Stomach (tissue), 8 donors: ENCODE measurements at regions not wholly inside any gene's neighbourhood (a gene's known extent, or its start where the extent isn't known, plus 50 kb on each side); places are given as distances from the start of the nearest gene placed in this dataset.
A peak's percentile ranks its signal among the peaks of the same experiment; 100 is the strongest.

ENCODE experiments used
- DNase-seq, 2 donors: peaks; one replicate each; pipeline versions ENCODE4 v3.0.0 to v3.0.0-alpha.2; 2013 to 2019
- H3K27ac ChIP-seq, 5 donors: fragments of 200-600 bp in 4 of 5; sonication (generic) in 4 of 5; one replicate each; pipeline ENCODE4 v1.5.1; 2013 to 2019; ENCODE audit warnings: mild to moderate bottlenecking in 1 of 5, moderate library complexity in 1 of 5
- H3K27me3 ChIP-seq, 3 donors: fragments of 200-600 bp; sonication (generic); one replicate each; pipeline ENCODE4 v1.5.1; 2017 to 2019; ENCODE audit warnings: mixed run types in 1 of 3
- H3K36me3 ChIP-seq, 4 donors: fragments of 200-600 bp; sonication (generic); 1 replicate in 3 of 4; 2 replicates in 1 of 4; pipeline ENCODE4 v1.5.1; 2016 to 2019
- H3K4me1 ChIP-seq, 4 donors: fragments of 200-600 bp; sonication (generic); one replicate each; pipeline ENCODE4 v1.5.1; 2016 to 2019
- H3K4me3 ChIP-seq, 4 donors: fragments of 200-600 bp; sonication (generic) in 3 of 4; one replicate each; pipeline ENCODE4 v1.5.1; 2016 to 2019; ENCODE audit warnings: mild to moderate bottlenecking in 1 of 4
- H3K9me3 ChIP-seq, 4 donors: fragments of 200-600 bp; sonication (generic); one replicate each; pipeline ENCODE4 v1.5.1; 2016 to 2019
- CTCF ChIP-seq, 7 experiments: fragments of 450-650 bp in 4 of 7; fragments of 200-600 bp in 3 of 7; sonication (generic) in 3 of 7; IDR thresholded peaks; one replicate each; pipeline ENCODE4 v1.5.1; 2016 to 2019; ENCODE audit warnings: antibody characterized with exemption in 7 of 7, control low read depth in 2 of 7, mild to moderate bottlenecking in 1 of 7
- EP300 ChIP-seq: sonication (generic); formaldehyde crosslinking; IDR thresholded peaks from one replicate; pipeline ENCODE4 v1.6.1; 2017; ENCODE audit warnings: antibody characterized with exemption
- POLR2A ChIP-seq, 4 donors: fragments of 450-650 bp; IDR thresholded peaks; one replicate each; pipeline ENCODE4 v1.6.1; 2016; ENCODE audit warnings: antibody characterized with exemption in 4 of 4, control low read depth in 2 of 4, mild to moderate bottlenecking in 1 of 4, moderate library complexity in 1 of 4
- POLR2AphosphoS5 ChIP-seq, 3 donors: sonication (generic); formaldehyde crosslinking; IDR thresholded peaks; one replicate each; pipeline ENCODE4 v1.6.1; 2016; ENCODE audit warnings: antibody characterized with exemption in 3 of 3
- WGBS, 5 donors: extraction: QIAGEN DNeasy Blood & Tissue Kit in 3 of 5; methylation state at CpG; one replicate each; pipeline versions ENCODE4 v1.1.5 to v1.1.7; 2013 to 2018; 5-methylcytosine and 5-hydroxymethylcytosine counted together
- intact Hi-C: fragments of 100-400 bp; cut with DNase I; formaldehyde crosslinking; loops from one replicate; pipeline ENCODE4 v1.15.1; 2023; ENCODE audit warnings: low total_unique reads
- donor health status: healthy with polysubstance abuse.
- donor health status: Bipolar disorder and iron deficiency.
- donor health status: healthy.

GRCh38 chr19:46546194-46546896, 50.7 kb upstream of the PNMA8B start:
- H3K4me1 ChIP-seq, result peaks cover 0 to 7% (median 2%) of the 10 kb centered on the region in 4 donors
- H3K36me3 ChIP-seq, result no peaks in the 10 kb centered on the region
- peak overlapping the region in 2 of 4 donors; percentile 4 to 22 for H3K4me3 ChIP-seq
- peak overlapping the region in 1 of 5 donors; percentile 50 for H3K27ac ChIP-seq
- WGBS, 5 donors, result 45 to 63% (median 57%) methylated on average over 7 of the region's 7 CpGs
- H3K9me3 ChIP-seq, result peaks cover 0 to 15% (median 12%) of the 10 kb centered on the region in 4 donors
- intact Hi-C loops, result no loop called here
- DNase-seq, result peak; percentile 60 to 89
- H3K27me3 ChIP-seq, result no peaks in the 10 kb centered on the region
- TF ChIP-seq POLR2AphosphoS5 (IDR thresholded peaks at IDR 0.05), result peak in 1 of 3 donors; percentile 44
- no peak for TF ChIP-seq EP300
- no peak for TF ChIP-seq POLR2A (IDR thresholded peaks at IDR 0.05)
- TF ChIP-seq CTCF (IDR thresholded peaks at IDR 0.05), result no peak

GRCh38 chr19:46550684-46551083, 50.4 kb upstream of the CALM3 start:
- Histone ChIP-seq H3K4me1 (no peaks in the 10 kb centered on the region), H3K27me3 (no peaks in the 10 kb centered on the region), H3K36me3 (no peaks in the 10 kb centered on the region), H3K9me3 (peaks cover 0 to 20% (median 12%) of the 10 kb centered on the region in 4 donors), H3K27ac (no peak overlapping the region), H3K4me3 (no peak overlapping the region)
- intact Hi-C loops, result no loop called here
- 81 to 88% (median 82%) methylated on average over 1 of the region's 1 CpG for WGBS, 5 donors
- TF ChIP-seq CTCF (IDR thresholded peaks at IDR 0.05) (no peak), POLR2A (IDR thresholded peaks at IDR 0.05) (no peak), EP300 (no peak)
- DNase-seq, result no peak

GRCh38 chr19:46551164-46551563, 50.0 kb upstream of the CALM3 start:
- H3K27ac ChIP-seq, result no peak overlapping the region
- peaks cover 0 to 21% (median 12%) of the 10 kb centered on the region in 4 donors for H3K9me3 ChIP-seq
- no peak overlapping the region for H3K4me3 ChIP-seq
- H3K27me3 ChIP-seq, result no peaks in the 10 kb centered on the region
- no peaks in the 10 kb centered on the region for H3K36me3 ChIP-seq
- DNase-seq, result no peak
- intact Hi-C loops, result no loop called here
- TF ChIP-seq CTCF (IDR thresholded peaks at IDR 0.05), result no peak
- no peak for TF ChIP-seq POLR2A (IDR thresholded peaks at IDR 0.05)
- no peak for TF ChIP-seq POLR2AphosphoS5 (IDR thresholded peaks at IDR 0.05)
- no peak for TF ChIP-seq EP300
- no peaks in the 10 kb centered on the region for H3K4me1 ChIP-seq
